SH-SY5Y (cell line): ENCODE measurements at regions not wholly inside any gene's neighbourhood (a gene's known extent, or its start where the extent isn't known, plus 50 kb on each side); places are given as distances from the start of the nearest gene placed in this dataset.

Source experiments
- GATA2 ChIP-seq: IDR thresholded peaks from 2 replicates; pipeline ENCODE4 v1.6.1; 2011; ENCODE audit warnings: mild to moderate bottlenecking, low read depth, low read length
- GATA3 ChIP-seq: IDR thresholded peaks from 2 replicates; pipeline ENCODE4 v1.6.1; 2011; ENCODE audit warnings: low read depth, mild to moderate bottlenecking, low read length, moderate library complexity

- TF ChIP-seq GATA3 = no peak
- TF ChIP-seq GATA2 = no peak
These were observed 171.2 kb upstream of the TSHZ2 start for GRCh38 chr20:52800734-52801627.
